MCF 10A (cell line): ENCODE measurements at regions not wholly inside any gene's neighbourhood (a gene's known extent, or its start where the extent isn't known, plus 50 kb on each side); places are given as distances from the start of the nearest gene placed in this dataset.

ENCODE experiments used
- BruUV-seq: library from RNA; stranded (reverse); fragments of 400-500 nt; replicated peaks from 2 replicates; lab custom pipeline; 2021; lab: Mats Ljungman, UMichigan
- CTCF ChIA-PET: fragments of 300-600 bp; sonication (Branson Sonifier 250); formaldehyde crosslinking; extraction: SDS; loops from one replicate; lab custom pipeline; 2021; ENCODE audit warnings: antibody characterized with exemption, inconsistent platforms; lab: Yijun Ruan, JAX
- POLR2A ChIA-PET: fragments of 300-600, 350-650 bp; sonication (Branson Sonifier 250); formaldehyde crosslinking; extraction: SDS; loops from one replicate; lab custom pipeline; 2020; ENCODE audit warnings: antibody characterized with exemption, inconsistent platforms; lab: Yijun Ruan, JAX
- DNase-seq: peaks from one replicate; pipeline ENCODE4 v3.0.0-alpha.2; 2018; ENCODE audit not compliant: unreplicated experiment
- H3K27ac Mint-ChIP-seq: one replicate; pipeline ENCODE4 v1.8.0; 2022; ENCODE audit warnings: mild to moderate bottlenecking, low read depth, mixed read lengths; ENCODE audit not compliant: unreplicated experiment
- H3K27me3 Mint-ChIP-seq: one replicate; pipeline ENCODE4 v1.8.0; 2022; ENCODE audit warnings: mixed read lengths; ENCODE audit not compliant: insufficient read depth, unreplicated experiment
- H3K36me3 Mint-ChIP-seq: one replicate; pipeline ENCODE4 v1.8.0; 2022; ENCODE audit warnings: mild to moderate bottlenecking, moderate library complexity, mixed read lengths; ENCODE audit not compliant: insufficient read depth, unreplicated experiment
- H3K4me1 Mint-ChIP-seq: one replicate; pipeline ENCODE4 v1.8.0; 2022; ENCODE audit warnings: mixed read lengths; ENCODE audit not compliant: insufficient read depth, unreplicated experiment
- H3K4me3 Mint-ChIP-seq: one replicate; pipeline ENCODE4 v1.8.0; 2022; ENCODE audit warnings: mild to moderate bottlenecking, moderate library complexity, mixed read lengths; ENCODE audit not compliant: unreplicated experiment
- H3K9me3 Mint-ChIP-seq: one replicate; pipeline ENCODE4 v1.8.0; 2022; ENCODE audit warnings: mixed read lengths; ENCODE audit not compliant: unreplicated experiment
- intact Hi-C: fragments of 100-400 bp; cut with micrococcal nuclease; formaldehyde crosslinking; loops from 2 replicates; pipeline ENCODE4 v1.14.1; 2022
- TF ChIP-seq, protein P1 (sequence below): fragments of 200-600 bp; IDR thresholded peaks from one replicate; pipeline ENCODE4 v1.8.0; 2022; ENCODE audit warnings: antibody characterized with exemption, mild to moderate bottlenecking; ENCODE audit not compliant: unreplicated experiment

DNA sequence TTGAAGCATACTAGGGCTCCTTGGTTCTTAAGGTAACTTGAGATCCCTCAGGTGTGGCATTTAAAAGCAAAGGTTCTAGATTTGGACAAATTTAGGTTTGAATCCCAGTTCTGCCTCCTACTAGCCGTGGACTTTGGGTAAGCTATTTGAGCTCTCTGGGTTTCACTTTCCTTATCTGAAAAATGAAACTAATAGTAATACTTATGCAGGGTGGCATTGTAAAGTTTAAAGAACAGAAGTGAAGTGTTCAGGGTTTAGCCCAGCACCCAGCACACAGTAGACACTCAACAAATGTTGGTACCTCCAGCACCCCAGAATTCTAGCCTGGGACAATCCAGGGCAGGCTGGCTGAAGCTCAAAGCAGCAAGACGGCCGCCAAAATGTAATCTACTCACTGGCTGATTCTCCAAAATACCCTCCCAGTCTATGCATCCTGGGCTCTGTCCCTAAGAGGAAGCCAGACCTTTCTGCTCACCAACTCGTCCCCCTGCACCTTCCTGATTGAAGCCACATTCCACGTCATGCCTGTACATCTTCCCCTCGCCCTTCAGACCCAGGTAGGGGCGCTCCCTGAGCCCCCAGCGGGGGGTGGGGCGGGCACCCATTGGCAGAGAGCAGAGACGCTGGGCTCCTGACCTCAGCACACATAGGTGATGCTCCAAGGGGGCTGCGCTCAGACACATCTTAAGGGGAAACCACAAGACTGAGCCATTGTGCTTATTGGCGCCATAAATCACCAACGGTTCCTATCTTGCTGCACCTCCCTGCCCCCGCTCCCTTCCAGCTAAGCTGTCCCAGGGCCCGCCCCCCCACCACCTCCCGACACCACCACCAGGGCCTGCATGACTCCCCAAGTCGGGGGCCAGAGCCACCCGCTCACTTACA, 160.6 kb downstream of the BCOR start:
- TF ChIP-seq, protein P1, sequence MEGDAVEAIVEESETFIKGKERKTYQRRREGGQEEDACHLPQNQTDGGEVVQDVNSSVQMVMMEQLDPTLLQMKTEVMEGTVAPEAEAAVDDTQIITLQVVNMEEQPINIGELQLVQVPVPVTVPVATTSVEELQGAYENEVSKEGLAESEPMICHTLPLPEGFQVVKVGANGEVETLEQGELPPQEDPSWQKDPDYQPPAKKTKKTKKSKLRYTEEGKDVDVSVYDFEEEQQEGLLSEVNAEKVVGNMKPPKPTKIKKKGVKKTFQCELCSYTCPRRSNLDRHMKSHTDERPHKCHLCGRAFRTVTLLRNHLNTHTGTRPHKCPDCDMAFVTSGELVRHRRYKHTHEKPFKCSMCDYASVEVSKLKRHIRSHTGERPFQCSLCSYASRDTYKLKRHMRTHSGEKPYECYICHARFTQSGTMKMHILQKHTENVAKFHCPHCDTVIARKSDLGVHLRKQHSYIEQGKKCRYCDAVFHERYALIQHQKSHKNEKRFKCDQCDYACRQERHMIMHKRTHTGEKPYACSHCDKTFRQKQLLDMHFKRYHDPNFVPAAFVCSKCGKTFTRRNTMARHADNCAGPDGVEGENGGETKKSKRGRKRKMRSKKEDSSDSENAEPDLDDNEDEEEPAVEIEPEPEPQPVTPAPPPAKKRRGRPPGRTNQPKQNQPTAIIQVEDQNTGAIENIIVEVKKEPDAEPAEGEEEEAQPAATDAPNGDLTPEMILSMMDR = no peak
- Mint-ChIP-seq H3K4me3 (no peak overlapping the region), H3K4me1 (no peaks in the 10 kb centered on the region), H3K27ac (no peak overlapping the region), H3K9me3 (peaks cover under 1% of the 10 kb centered on the region), H3K36me3 (no peaks in the 10 kb centered on the region), H3K27me3 (peaks cover 16% of the 10 kb centered on the region)
- BruUV-seq = no TSS peak
- ChIA-PET POLR2A (no interaction called here), CTCF (no interaction called here)
- intact Hi-C loops = no loop called here
- DNase-seq = no peak

DNA sequence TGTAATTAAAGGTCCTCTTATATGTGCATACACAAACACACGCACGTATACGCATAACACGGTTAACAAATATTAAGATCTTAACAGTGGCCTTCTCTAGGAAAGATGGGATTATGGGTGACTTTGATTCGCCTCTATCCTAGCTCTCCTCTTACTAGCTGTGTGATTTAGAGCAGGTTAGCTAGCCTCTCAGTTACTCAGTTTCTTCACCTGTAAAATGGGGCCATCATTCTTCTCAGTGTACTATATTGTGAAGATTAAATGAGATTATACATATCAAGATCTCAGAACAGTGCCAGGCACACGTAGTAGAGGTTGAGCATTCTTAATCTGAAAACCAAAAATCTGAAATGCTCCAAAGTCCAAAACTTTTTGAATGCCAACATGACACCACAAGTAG, 159.3 kb downstream of the BCOR start:
- Mint-ChIP-seq H3K4me3 (no peak overlapping the region), H3K36me3 (no peaks in the 10 kb centered on the region), H3K4me1 (no peaks in the 10 kb centered on the region), H3K27me3 (peaks cover 30% of the 10 kb centered on the region), H3K9me3 (peaks cover 11% of the 10 kb centered on the region), H3K27ac (no peak overlapping the region)
- ChIA-PET POLR2A (no interaction called here), CTCF (no interaction called here)
- DNase-seq = no peak
- intact Hi-C loops = no loop called here
- TF ChIP-seq, protein P1 = no peak
- BruUV-seq = no TSS peak

DNA sequence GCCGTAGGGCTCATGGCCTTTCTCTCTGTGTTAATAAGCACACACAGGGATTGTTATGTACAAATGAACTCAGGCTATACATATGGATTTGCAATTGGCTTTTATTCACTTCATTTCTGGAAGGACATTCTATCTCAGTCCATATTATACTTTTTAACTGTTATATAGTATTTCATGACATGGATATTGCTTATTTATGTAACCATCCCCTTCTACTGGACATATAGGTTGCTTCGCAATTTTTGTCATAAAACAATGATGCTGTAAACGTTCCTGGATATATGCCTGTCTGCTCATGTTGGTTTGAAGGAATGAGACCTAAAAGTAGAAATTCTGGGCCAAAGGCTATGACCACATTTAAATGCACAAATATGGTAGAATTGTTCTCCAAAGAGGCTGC, 158.1 kb downstream of the BCOR start:
- Mint-ChIP-seq H3K9me3 (peaks cover 21% of the 10 kb centered on the region), H3K4me3 (no peak overlapping the region), H3K27me3 (peaks cover 37% of the 10 kb centered on the region), H3K36me3 (no peaks in the 10 kb centered on the region), H3K27ac (no peak overlapping the region), H3K4me1 (no peaks in the 10 kb centered on the region)
- CTCF ChIA-PET = no interaction called here
- TF ChIP-seq, protein P1 = no peak
- BruUV-seq = no TSS peak
- no peak for DNase-seq
- intact Hi-C loops = no loop called here
- POLR2A ChIA-PET = no interaction called here

DNA sequence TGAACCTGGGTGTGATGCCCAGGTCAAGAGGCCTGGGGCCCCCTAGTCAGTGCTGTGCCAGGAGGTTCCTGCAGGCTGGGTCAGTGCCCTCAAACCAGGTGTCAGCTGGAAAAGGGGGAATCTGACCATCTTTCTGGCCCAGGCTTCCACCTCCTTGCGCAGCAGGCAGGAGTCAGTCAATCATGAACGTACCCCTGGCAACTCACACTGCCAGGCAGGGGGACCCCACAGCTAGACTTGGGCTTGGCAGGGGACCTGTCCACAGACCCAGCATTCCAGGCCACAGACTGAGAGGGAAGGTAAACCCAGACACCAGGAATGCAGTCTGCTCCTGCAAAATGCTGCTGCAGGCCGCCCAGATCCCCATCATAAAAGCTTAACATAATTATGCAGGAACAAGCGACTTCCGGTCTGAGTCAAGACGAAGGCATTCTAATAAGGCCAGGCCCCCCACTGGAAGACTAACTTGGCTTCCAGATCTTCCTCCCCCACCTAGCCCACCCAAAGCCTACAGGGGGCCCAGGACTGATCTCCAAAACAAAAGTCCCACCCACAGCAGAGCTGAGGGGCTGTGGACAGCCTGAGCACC, 156.3 kb downstream of the BCOR start:
- intact Hi-C loops = no loop called here
- Mint-ChIP-seq H3K9me3 (peaks cover 21% of the 10 kb centered on the region), H3K27ac (no peak overlapping the region), H3K27me3 (peaks cover 32% of the 10 kb centered on the region), H3K36me3 (no peaks in the 10 kb centered on the region), H3K4me1 (no peaks in the 10 kb centered on the region), H3K4me3 (no peak overlapping the region)
- CTCF ChIA-PET = no interaction called here
- TF ChIP-seq, protein P1 = no peak
- BruUV-seq = no TSS peak
- POLR2A ChIA-PET = interaction anchor here (0.6 to 1.5 kb wide), 2 partner anchors 17 to 545 kb away, joined by 3 to 4 read pairs; no protein-coding TSS in a partner anchor
- DNase-seq = no peak
